ENCODE measurements at regions not wholly inside any gene's neighbourhood (a gene's known extent, or its start where the extent isn't known, plus 50 kb on each side); places are given as distances from the start of the nearest gene placed in this dataset.

GRCh38 chr6:150659046-150659763 lies 59.5 kb downstream of the PLEKHG1 start:
- WGBS, result 45% methylated on average over 6 of the region's 6 CpGs
- H3K27me3 ChIP-seq, result no peaks in the 10 kb centered on the region
- DNase-seq (ENCODE audit: low spot score in 2 of 2), result no peak

DNA sequence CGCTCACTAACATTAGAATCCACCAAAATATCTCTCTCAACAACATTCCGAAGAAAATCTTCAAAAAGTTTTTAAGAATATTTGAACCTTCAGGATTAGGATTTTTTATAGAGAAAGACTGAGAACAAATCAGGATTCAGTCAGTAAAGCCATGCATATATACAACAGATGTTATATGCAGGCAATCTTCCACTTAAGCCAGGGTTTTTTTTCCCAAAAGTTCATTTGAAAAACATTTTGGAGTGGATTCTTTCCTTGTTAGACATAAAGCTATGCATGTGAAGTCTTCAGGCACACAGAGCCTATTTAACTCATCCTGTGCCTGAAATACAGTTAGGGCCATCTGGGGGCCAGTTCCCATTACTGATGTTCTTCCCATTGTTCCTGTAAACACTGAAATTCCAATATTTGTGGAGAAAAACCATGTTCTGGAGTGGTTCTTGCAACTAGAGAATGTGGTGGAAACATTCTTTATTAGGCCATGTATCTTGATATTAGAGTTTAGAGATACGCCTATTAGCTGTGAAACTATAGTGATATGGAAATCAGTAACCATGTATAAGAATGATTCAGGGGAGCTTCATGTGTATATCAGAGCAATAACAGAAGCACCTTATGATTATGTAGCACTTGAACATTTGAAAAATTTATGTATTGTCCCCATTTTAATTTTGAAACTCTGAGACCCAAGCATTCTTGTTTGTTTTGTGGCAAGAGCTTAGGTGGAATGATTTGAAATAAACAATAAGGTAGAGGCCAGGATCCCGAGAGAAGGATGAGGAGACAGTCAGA lies 61.7 kb downstream of the PLEKHG1 start:
- TF ChIP-seq CTCF (IDR thresholded peaks at IDR 0.05) (no peak), EP300 (IDR thresholded peaks at IDR 0.05) (no peak), POLR2AphosphoS5 (IDR thresholded peaks at IDR 0.05) (no peak), POLR2A (IDR thresholded peaks at IDR 0.05) (no peak)
- Histone ChIP-seq H3K4me1 (no peaks in the 10 kb centered on the region), H3K27me3 (no peaks in the 10 kb centered on the region), H3K27ac (no peak overlapping the region), H3K36me3 (no peaks in the 10 kb centered on the region), H3K9me3 (no peaks in the 10 kb centered on the region), H3K4me3 (no peak overlapping the region)
- 90% methylated on average over 4 of the region's 4 CpGs for WGBS
- DNase-seq (ENCODE audit: low spot score in 2 of 2), result no peak

More at GRCh38 chr6:150659046-150659763, 59.5 kb downstream of the PLEKHG1 start:
- Histone ChIP-seq H3K4me3 (no peak overlapping the region), H3K36me3 (no peaks in the 10 kb centered on the region), H3K9me3 (no peaks in the 10 kb centered on the region), H3K4me1 (no peaks in the 10 kb centered on the region), H3K27ac (no peak overlapping the region)
- TF ChIP-seq EP300 (IDR thresholded peaks at IDR 0.05) (no peak), POLR2AphosphoS5 (IDR thresholded peaks at IDR 0.05) (no peak), POLR2A (IDR thresholded peaks at IDR 0.05) (no peak), CTCF (IDR thresholded peaks at IDR 0.05) (no peak)

- no peak for DNase-seq (ENCODE audit: low spot score in 2 of 2)
- no peak overlapping the region for H3K4me3 ChIP-seq
- H3K36me3 ChIP-seq, result no peaks in the 10 kb centered on the region
- H3K4me1 ChIP-seq, result peaks cover 10% of the 10 kb centered on the region
- no peaks in the 10 kb centered on the region for H3K9me3 ChIP-seq
- no peaks in the 10 kb centered on the region for H3K27me3 ChIP-seq
- WGBS, result 66% methylated on average over 5 of the region's 5 CpGs
- H3K27ac ChIP-seq, result no peak overlapping the region
- TF ChIP-seq CTCF (IDR thresholded peaks at IDR 0.05) (no peak), POLR2A (IDR thresholded peaks at IDR 0.05) (no peak), POLR2AphosphoS5 (IDR thresholded peaks at IDR 0.05) (no peak), EP300 (IDR thresholded peaks at IDR 0.05) (no peak)
Measured at GRCh38 chr6:150662814-150663213, 63.1 kb downstream of the PLEKHG1 start.

DNA sequence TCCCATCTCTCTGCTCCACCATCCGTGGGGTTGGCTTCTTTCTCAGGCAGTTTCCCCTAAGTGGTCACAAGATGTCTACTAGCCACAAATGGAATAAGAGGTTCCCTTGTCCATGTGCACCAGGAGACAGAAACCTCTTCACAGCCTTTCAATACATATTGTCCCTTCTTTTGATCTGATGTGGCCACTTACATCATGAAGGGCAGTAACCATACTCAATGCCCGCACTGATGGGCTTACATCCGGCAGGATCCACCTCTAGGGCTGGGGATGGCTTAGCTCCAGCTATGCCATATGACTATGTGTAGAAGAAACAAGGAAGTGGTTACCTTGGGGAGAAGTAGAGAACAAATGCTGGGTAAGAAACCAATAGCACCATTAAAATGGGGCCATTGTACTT lies 64.4 kb downstream of the PLEKHG1 start:
- H3K9me3 ChIP-seq, result no peaks in the 10 kb centered on the region
- no peak for DNase-seq (ENCODE audit: low spot score in 2 of 2)
- no peak overlapping the region for H3K4me3 ChIP-seq
- peaks cover 22% of the 10 kb centered on the region for H3K4me1 ChIP-seq
- H3K27me3 ChIP-seq, result no peaks in the 10 kb centered on the region
- H3K36me3 ChIP-seq, result no peaks in the 10 kb centered on the region
- H3K27ac ChIP-seq, result no peak overlapping the region
- 93% methylated on average over 3 of the region's 3 CpGs for WGBS
- no peak for TF ChIP-seq EP300 (IDR thresholded peaks at IDR 0.05)
- TF ChIP-seq POLR2A (IDR thresholded peaks at IDR 0.05), result no peak
- no peak for TF ChIP-seq CTCF (IDR thresholded peaks at IDR 0.05)
- no peak for TF ChIP-seq POLR2AphosphoS5 (IDR thresholded peaks at IDR 0.05)

GRCh38 chr6:150666071-150666470 lies 66.4 kb downstream of the PLEKHG1 start:
- H3K27ac ChIP-seq, result no peak overlapping the region
- WGBS, result 79% methylated on average over 5 of the region's 5 CpGs
- H3K4me3 ChIP-seq, result no peak overlapping the region
- H3K36me3 ChIP-seq, result no peaks in the 10 kb centered on the region
- H3K9me3 ChIP-seq, result no peaks in the 10 kb centered on the region
- TF ChIP-seq EP300 (IDR thresholded peaks at IDR 0.05), result no peak
- no peak for TF ChIP-seq POLR2AphosphoS5 (IDR thresholded peaks at IDR 0.05)
- TF ChIP-seq CTCF (IDR thresholded peaks at IDR 0.05), result no peak
- no peak for TF ChIP-seq POLR2A (IDR thresholded peaks at IDR 0.05)
- DNase-seq (ENCODE audit: low spot score in 2 of 2), result no peak
- H3K27me3 ChIP-seq, result no peaks in the 10 kb centered on the region
- H3K4me1 ChIP-seq, result peaks cover 24% of the 10 kb centered on the region
